ENCODE measurements at regions not wholly inside any gene's neighbourhood (a gene's known extent, or its start where the extent isn't known, plus 50 kb on each side); places are given as distances from the start of the nearest gene placed in this dataset.

DNA sequence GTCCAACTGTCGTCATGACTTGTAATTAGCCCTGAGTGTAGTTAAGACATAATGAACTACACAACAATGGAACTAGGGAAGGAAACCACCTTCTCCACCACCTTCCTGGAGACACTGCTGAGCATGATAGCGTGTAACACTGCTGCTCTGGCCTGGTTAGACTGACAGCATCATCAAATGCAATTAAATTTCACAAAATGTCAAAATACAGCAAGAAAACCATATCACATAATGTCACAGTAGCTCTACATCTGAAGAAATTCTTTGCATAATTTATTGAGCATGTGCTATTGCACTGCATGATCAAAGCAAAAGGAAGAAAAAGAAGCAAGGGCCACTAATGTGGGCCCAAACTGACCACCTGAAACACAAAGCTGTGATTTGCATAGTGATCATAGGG, 321.8 kb upstream of the TMTC1 start:
- no peaks in the 10 kb centered on the region for H3K4me1 Mint-ChIP-seq
- no peak for ATAC-seq (replicated peaks; ENCODE audit: extremely low read depth, poor library complexity, severe bottlenecking)

DNA sequence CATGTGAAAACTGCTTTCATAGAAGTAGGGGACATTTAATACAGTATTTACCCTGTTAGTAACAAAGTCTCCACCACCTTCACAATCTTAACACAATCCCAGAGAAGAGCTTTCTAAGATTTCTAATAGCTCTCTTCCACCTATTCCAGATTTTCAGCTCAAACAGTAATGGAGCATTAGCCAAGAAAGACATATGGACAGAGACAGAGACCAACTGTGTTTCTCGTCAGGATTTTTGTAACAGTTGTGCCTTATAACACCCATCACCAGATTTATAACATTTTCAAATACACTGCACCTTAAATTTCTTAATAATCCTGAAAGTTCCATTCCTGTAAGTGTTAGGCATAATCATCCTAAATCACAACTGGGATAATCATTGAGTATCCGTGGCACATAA, 321.2 kb upstream of the TMTC1 start:
- Mint-ChIP-seq H3K4me3 (no peak overlapping the region), H3K4me1 (no peaks in the 10 kb centered on the region), H3K9me3 (peaks cover 10% of the 10 kb centered on the region), H3K36me3 (ENCODE audit: insufficient read depth) (peaks cover 1% of the 10 kb centered on the region), H3K27me3 (no peaks in the 10 kb centered on the region), H3K27ac (ENCODE audit: low read depth) (no peak overlapping the region)
- DNase-seq (ENCODE audit: low spot score in 2 of 2) (no peak), ATAC-seq (replicated peaks; ENCODE audit: extremely low read depth, poor library complexity, severe bottlenecking) (no peak)

More for the DNA sequence above, 321.8 kb upstream of the TMTC1 start:
- no peak overlapping the region for H3K27ac Mint-ChIP-seq (ENCODE audit: low read depth)
- H3K4me3 Mint-ChIP-seq, result no peak overlapping the region
- H3K9me3 Mint-ChIP-seq, result peaks cover 10% of the 10 kb centered on the region
- peaks cover 1% of the 10 kb centered on the region for H3K36me3 Mint-ChIP-seq (ENCODE audit: insufficient read depth)
- no peaks in the 10 kb centered on the region for H3K27me3 Mint-ChIP-seq
- no peak for DNase-seq (ENCODE audit: low spot score in 2 of 2)

DNA sequence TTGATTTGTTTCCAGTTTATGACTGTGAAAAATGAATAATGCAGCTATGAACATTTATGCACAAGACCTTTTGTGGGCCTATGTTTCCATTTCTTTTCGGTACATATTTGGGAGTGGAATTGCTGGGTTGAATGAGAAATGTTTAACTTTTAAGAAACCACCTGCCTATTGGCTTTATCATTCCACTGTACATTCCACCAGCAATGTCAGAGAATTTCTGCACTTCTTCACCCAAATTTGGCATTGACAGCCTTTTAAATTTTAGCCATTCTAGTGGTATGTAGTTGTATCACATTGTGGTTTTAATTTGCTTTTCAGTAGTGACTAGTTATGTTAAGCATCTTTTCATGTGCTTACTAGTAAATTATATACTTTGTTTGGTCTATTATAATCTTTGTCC, 317.0 kb upstream of the TMTC1 start:
- ATAC-seq (replicated peaks; ENCODE audit: extremely low read depth, poor library complexity, severe bottlenecking), result no peak
- Mint-ChIP-seq H3K27me3 (no peaks in the 10 kb centered on the region), H3K27ac (ENCODE audit: low read depth) (no peak overlapping the region), H3K4me3 (no peak overlapping the region), H3K36me3 (ENCODE audit: insufficient read depth) (no peaks in the 10 kb centered on the region), H3K9me3 (no peaks in the 10 kb centered on the region), H3K4me1 (no peaks in the 10 kb centered on the region)
- DNase-seq (ENCODE audit: low spot score in 2 of 2), result no peak

DNA sequence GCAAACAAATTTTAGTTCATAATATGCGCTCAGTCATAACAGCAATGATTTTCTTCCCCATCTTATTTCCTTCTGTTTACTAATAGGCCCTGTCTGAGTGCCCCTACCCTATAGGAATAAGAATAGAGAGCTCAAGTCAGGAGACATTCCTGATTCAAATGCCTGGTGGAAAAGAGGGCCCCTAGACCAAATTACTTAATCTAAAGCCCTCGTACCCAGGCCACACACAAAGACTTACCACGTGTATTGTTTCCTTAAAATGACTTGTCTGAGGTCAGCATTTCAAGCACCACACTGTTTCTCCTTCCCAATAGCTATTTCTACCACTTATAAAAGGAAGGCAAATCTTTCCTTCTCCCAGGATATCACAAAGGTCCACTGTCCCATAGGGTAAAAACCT, 314.9 kb upstream of the TMTC1 start:
- no peak for DNase-seq (ENCODE audit: low spot score in 2 of 2)
- Mint-ChIP-seq H3K4me1 (no peaks in the 10 kb centered on the region), H3K27ac (ENCODE audit: low read depth) (no peak overlapping the region), H3K36me3 (ENCODE audit: insufficient read depth) (no peaks in the 10 kb centered on the region), H3K4me3 (no peak overlapping the region), H3K9me3 (no peaks in the 10 kb centered on the region), H3K27me3 (no peaks in the 10 kb centered on the region)
- ATAC-seq (replicated peaks; ENCODE audit: extremely low read depth, poor library complexity, severe bottlenecking), result no peak

DNA sequence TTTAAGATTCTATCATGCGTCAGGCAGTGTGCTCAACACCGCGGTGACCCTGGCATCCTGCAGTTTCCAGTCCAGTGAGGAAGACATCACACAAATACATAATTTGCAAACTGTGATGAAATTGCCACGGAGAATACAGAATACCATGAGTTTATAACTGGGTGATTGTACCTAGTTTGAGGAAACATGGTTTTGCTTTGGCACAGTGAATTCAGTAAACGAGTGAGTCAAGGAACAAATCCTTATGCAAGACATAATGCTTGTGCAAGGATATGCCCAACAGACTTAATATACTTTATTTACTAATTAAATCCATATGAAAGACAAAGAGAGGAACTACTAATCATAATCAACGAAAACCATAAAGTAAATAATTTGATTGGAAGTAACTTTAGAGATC, 311.8 kb upstream of the TMTC1 start:
- H3K9me3 Mint-ChIP-seq, result no peaks in the 10 kb centered on the region
- no peaks in the 10 kb centered on the region for H3K36me3 Mint-ChIP-seq (ENCODE audit: insufficient read depth)
- no peak for ATAC-seq (replicated peaks; ENCODE audit: extremely low read depth, poor library complexity, severe bottlenecking)
- no peak for DNase-seq (ENCODE audit: low spot score in 2 of 2)
- H3K4me3 Mint-ChIP-seq, result no peak overlapping the region
- H3K27ac Mint-ChIP-seq (ENCODE audit: low read depth), result no peak overlapping the region
- no peaks in the 10 kb centered on the region for H3K4me1 Mint-ChIP-seq
- H3K27me3 Mint-ChIP-seq, result no peaks in the 10 kb centered on the region

DNA sequence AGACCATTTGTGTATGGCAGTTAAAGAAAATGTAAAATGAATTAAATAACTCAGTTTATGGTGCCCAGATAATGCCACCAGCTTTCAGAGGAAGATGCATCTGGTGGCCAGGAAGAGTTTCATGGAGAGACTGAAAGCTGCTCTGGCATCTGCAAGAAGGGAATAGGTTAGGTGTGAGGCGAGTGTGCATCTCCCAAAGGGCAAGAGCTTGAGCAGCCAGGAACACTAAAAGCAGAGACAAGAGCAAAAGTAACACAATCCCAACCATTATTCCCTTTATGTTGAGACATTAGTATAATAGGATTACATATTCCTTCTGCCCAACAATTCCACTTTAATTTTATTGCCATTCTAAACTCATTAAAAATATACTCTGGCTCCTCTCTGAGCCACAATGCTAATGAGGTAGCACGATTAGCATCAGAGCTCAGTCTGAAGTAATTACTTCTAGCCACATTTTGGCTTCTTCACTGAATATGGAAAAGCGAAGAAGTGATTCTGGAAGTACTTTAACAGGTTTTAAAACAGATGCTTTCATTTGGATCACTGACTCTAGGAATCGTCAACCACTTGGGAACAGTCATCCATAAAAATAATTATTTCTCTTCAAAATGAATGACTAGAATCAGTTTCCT, 309.4 kb upstream of the TMTC1 start:
- Mint-ChIP-seq H3K4me3 (no peak overlapping the region), H3K36me3 (ENCODE audit: insufficient read depth) (peaks cover 2% of the 10 kb centered on the region), H3K9me3 (no peaks in the 10 kb centered on the region), H3K4me1 (no peaks in the 10 kb centered on the region), H3K27ac (ENCODE audit: low read depth) (no peak overlapping the region), H3K27me3 (no peaks in the 10 kb centered on the region)
- ATAC-seq (replicated peaks; ENCODE audit: extremely low read depth, poor library complexity, severe bottlenecking) (no peak), DNase-seq (ENCODE audit: low spot score in 2 of 2) (no peak)

DNA sequence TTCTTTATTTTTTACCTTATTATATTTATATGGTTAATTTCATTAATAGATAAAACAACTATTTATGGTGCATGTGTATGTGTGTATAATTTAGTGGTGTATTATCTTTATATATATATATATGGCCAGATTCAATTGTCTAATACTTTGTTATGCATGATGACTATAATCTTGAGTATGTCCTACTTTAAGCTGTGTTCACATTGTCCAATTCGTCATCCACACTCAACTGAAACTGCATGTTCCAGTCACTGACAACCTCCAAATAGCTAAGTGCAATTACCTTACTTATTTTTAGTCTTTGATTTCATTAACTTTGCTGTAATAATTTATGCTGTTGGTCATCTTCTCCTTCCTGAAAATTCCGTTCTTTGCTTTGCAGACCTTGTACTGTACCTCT, 306.5 kb upstream of the TMTC1 start:
- H3K27me3 Mint-ChIP-seq, result no peaks in the 10 kb centered on the region
- ATAC-seq (replicated peaks; ENCODE audit: extremely low read depth, poor library complexity, severe bottlenecking) (no peak), DNase-seq (ENCODE audit: low spot score in 2 of 2) (no peak)
- peaks cover 2% of the 10 kb centered on the region for H3K36me3 Mint-ChIP-seq (ENCODE audit: insufficient read depth)
- no peaks in the 10 kb centered on the region for H3K4me1 Mint-ChIP-seq
- no peak overlapping the region for H3K4me3 Mint-ChIP-seq
- no peaks in the 10 kb centered on the region for H3K9me3 Mint-ChIP-seq
- H3K27ac Mint-ChIP-seq (ENCODE audit: low read depth), result no peak overlapping the region

DNA sequence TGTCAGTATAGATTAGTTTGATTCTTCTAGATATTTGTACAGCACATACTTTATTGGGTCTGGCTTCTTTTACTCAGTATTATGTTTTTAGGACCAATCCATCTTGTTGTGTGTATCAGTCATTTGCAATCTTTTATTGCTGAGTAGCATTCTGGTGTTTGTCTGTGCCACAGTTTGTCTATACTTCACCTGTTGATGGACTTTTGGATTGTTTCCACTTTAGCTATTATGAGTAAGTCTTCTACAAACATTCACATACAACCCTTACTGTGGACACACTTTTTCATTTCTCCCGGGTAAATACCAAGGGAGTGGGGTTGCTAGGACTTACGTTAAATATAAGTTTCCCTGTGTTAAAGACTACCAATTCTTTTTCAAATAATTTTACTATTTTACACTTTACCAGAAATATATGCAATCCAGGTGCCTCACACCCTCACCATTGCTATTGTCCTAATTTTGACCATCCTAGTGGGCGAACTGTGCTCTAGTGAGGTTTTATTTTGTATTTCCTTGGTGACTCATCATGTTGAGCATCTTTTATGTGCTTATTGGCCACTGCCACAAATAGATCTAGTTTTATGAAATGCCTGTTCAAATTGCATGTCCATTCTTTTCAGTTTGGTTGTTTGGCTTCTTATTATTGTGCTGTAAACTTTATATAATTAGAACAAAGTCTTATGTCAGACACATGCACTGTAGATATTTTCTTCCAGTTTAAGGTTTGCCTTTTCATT, 304.7 kb upstream of the TMTC1 start:
- ATAC-seq (replicated peaks; ENCODE audit: extremely low read depth, poor library complexity, severe bottlenecking), result no peak
- H3K27ac Mint-ChIP-seq (ENCODE audit: low read depth), result no peak overlapping the region
- DNase-seq (ENCODE audit: low spot score in 2 of 2), result no peak
- peaks cover 2% of the 10 kb centered on the region for H3K36me3 Mint-ChIP-seq (ENCODE audit: insufficient read depth)
- H3K27me3 Mint-ChIP-seq, result no peaks in the 10 kb centered on the region
- H3K4me3 Mint-ChIP-seq, result no peak overlapping the region
- H3K9me3 Mint-ChIP-seq, result no peaks in the 10 kb centered on the region
- H3K4me1 Mint-ChIP-seq, result no peaks in the 10 kb centered on the region

DNA sequence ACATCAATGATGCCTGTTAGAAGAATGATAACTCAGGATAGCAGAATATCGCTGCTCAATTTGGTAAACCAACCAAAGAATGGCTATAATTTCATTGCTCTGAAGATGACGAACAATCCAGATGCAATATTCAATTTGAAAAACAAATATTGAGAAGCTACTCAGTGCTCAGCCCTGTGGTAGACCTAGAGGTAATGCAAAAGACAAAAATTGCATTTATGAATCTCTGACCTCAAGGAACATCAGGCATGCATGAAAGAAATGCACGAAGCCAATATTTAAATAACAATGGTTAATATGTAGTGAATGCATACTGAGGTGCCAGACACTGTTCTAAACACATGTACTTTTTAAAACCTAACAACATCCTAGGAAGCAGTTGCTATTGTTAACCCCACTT, 298.6 kb upstream of the TMTC1 start:
- no peak overlapping the region for H3K27ac Mint-ChIP-seq (ENCODE audit: low read depth)
- peaks cover 6% of the 10 kb centered on the region for H3K9me3 Mint-ChIP-seq
- H3K36me3 Mint-ChIP-seq (ENCODE audit: insufficient read depth), result no peaks in the 10 kb centered on the region
- no peaks in the 10 kb centered on the region for H3K27me3 Mint-ChIP-seq
- no peak for DNase-seq (ENCODE audit: low spot score in 2 of 2)
- no peak for ATAC-seq (replicated peaks; ENCODE audit: extremely low read depth, poor library complexity, severe bottlenecking)
- no peaks in the 10 kb centered on the region for H3K4me1 Mint-ChIP-seq
- H3K4me3 Mint-ChIP-seq, result no peak overlapping the region

DNA sequence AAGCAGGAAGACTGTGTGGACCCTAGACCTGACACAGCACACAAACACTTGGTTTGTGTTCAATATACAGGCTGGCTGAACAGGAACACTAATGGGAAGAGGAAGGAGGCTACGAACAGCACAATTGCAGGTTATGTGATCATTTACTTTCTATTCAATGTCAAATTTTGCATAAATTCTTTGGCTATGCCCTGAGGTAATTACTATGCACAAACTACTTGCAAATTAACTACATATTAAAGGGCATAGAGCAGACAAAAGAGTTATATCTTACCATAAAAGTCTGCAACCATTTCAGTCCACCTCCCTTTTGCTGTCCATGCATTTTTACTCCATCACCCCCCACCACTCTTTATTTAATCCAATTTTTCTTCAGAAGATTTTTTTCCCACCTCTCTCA, 291.2 kb upstream of the TMTC1 start:
- Mint-ChIP-seq H3K27me3 (no peaks in the 10 kb centered on the region), H3K36me3 (ENCODE audit: insufficient read depth) (no peaks in the 10 kb centered on the region), H3K4me1 (no peaks in the 10 kb centered on the region), H3K4me3 (no peak overlapping the region), H3K9me3 (no peaks in the 10 kb centered on the region), H3K27ac (ENCODE audit: low read depth) (no peak overlapping the region)
- ATAC-seq (replicated peaks; ENCODE audit: extremely low read depth, poor library complexity, severe bottlenecking) (no peak), DNase-seq (ENCODE audit: low spot score in 2 of 2) (no peak)

DNA sequence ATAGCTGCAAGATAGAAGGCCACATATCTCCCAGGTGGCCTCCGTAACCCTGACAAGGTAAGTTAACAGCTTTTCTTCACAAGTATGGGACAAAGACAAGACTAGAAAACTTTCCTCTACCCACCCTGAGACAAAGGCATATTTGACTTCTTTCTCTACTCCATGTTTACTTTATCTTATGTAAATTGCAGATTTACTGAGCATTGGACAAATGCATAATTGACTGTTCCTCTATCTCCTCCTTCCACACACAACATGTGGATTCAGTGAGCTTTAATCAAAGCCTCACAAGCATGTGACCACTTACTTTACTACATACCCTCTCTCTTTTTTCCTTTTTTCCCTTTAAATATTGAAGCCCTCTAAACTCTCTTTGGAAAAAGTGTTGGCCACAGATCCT, 289.1 kb upstream of the TMTC1 start:
- Mint-ChIP-seq H3K4me1 (no peaks in the 10 kb centered on the region), H3K9me3 (peaks cover 2% of the 10 kb centered on the region), H3K4me3 (no peak overlapping the region), H3K27me3 (no peaks in the 10 kb centered on the region), H3K36me3 (ENCODE audit: insufficient read depth) (peaks cover 2% of the 10 kb centered on the region), H3K27ac (ENCODE audit: low read depth) (no peak overlapping the region)
- DNase-seq (ENCODE audit: low spot score in 2 of 2), result no peak
- ATAC-seq (replicated peaks; ENCODE audit: extremely low read depth, poor library complexity, severe bottlenecking), result no peak

DNA sequence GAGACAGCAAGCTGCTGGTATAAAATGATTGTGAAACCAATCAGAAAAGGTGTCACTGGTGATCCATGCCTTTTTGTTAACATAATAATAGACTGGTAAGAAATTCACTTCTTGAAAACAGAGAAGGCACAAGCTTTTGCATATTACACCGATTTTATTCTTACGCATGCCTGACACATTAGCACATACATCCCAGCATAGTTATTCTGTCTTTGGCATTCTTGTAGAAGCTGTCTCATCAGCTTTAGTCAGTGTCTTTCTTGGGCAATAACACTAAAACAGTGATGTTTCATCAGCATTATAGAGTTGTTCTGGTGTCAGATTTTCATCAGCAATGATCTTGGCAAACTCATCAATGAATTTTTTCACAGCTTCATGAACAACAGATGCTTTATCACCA, 283.4 kb upstream of the TMTC1 start:
- H3K9me3 Mint-ChIP-seq, result peaks cover 6% of the 10 kb centered on the region
- H3K36me3 Mint-ChIP-seq (ENCODE audit: insufficient read depth), result peaks cover 2% of the 10 kb centered on the region
- DNase-seq (ENCODE audit: low spot score in 2 of 2) (no peak), ATAC-seq (replicated peaks; ENCODE audit: extremely low read depth, poor library complexity, severe bottlenecking) (no peak)
- H3K27ac Mint-ChIP-seq (ENCODE audit: low read depth), result no peak overlapping the region
- H3K4me1 Mint-ChIP-seq, result no peaks in the 10 kb centered on the region
- no peak overlapping the region for H3K4me3 Mint-ChIP-seq
- H3K27me3 Mint-ChIP-seq, result no peaks in the 10 kb centered on the region

DNA sequence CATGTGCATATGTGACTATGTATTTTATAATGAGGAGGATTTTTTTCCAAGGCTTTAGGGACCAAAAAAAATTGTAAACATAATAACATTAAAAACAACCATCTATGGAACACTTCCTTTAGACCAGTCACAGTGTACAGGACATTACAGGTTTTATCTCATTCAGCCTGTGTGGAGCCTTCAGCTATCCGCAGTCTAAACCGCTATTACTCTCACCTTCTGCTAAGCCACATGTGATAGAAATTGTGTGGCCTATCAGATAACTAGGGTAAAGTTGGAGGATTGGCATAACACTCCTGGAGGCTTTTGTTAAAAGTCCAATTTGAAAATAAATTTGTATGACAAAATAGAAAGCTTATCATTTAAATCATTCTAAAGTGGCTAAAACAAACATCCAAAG, 281.2 kb upstream of the TMTC1 start:
- no peak for DNase-seq (ENCODE audit: low spot score in 2 of 2)
- peaks cover 6% of the 10 kb centered on the region for H3K9me3 Mint-ChIP-seq
- no peaks in the 10 kb centered on the region for H3K4me1 Mint-ChIP-seq
- ATAC-seq (replicated peaks; ENCODE audit: extremely low read depth, poor library complexity, severe bottlenecking), result no peak
- peaks cover 2% of the 10 kb centered on the region for H3K36me3 Mint-ChIP-seq (ENCODE audit: insufficient read depth)
- H3K4me3 Mint-ChIP-seq, result no peak overlapping the region
- H3K27ac Mint-ChIP-seq (ENCODE audit: low read depth), result no peak overlapping the region
- H3K27me3 Mint-ChIP-seq, result no peaks in the 10 kb centered on the region
